Mammary epithelial cell (primary cell): ENCODE measurements at regions not wholly inside any gene's neighbourhood (a gene's known extent, or its start where the extent isn't known, plus 50 kb on each side); places are given as distances from the start of the nearest gene placed in this dataset.

Source experiments
- CTCF ChIP-seq, 2 donors: IDR thresholded peaks in 1 of 2; conservative IDR thresholded peaks in 1 of 2; 2 replicates each; pipeline ENCODE4 v1.5.1; 2011 to 2012; ENCODE audit warnings: inconsistent platforms in 2 of 2, low read length in 2 of 2, mild to moderate bottlenecking in 2 of 2, control low read depth in 1 of 2, low read depth in 1 of 2; ENCODE audit not compliant: insufficient read depth in 1 of 2; ENCODE audit errors: extremely low read depth in 1 of 2
- EZH2 ChIP-seq: IDR thresholded peaks from 2 replicates; pipeline ENCODE4 v1.6.1; 2012; ENCODE audit warnings: low read length, inconsistent platforms, borderline replicate concordance

- TF ChIP-seq CTCF (conservative IDR thresholded peaks at IDR 0.05 in 1 of 2, IDR thresholded peaks at IDR 0.05 in 1 of 2; ENCODE audit: extremely low read depth in 1 of 2, insufficient read depth in 1 of 2, low read depth in 1 of 2, low read length in 2 of 2) (no peak), EZH2 (no peak)
These were observed 433.7 kb downstream of the SHQ1 start for GRCh38 chr3:72414481-72415016.
